Prostate gland (tissue), 2 donors: ENCODE measurements at regions not wholly inside any gene's neighbourhood (a gene's known extent, or its start where the extent isn't known, plus 50 kb on each side); places are given as distances from the start of the nearest gene placed in this dataset.

ENCODE experiments used
- CTCF ChIP-seq, 4 experiments: fragments of 200-600 bp in 2 of 4; fragments of 450-650 bp in 2 of 4; sonication (generic) in 2 of 4; IDR thresholded peaks; 1 replicate in 3 of 4; 2 replicates in 1 of 4; pipeline ENCODE4 v1.5.1; 2016 to 2019; ENCODE audit warnings: antibody characterized with exemption in 4 of 4, mild to moderate bottlenecking in 2 of 4, moderate library complexity in 2 of 4
- POLR2A ChIP-seq: fragments of 450-650 bp; IDR thresholded peaks from one replicate; pipeline ENCODE4 v1.6.1; 2016; ENCODE audit warnings: antibody characterized with exemption, mild to moderate bottlenecking

GRCh38 chr4:149108626-149109025 is 666.4 kb upstream of the NR3C2 start:
- no peak for TF ChIP-seq CTCF (IDR thresholded peaks at IDR 0.05)
- no peak for TF ChIP-seq POLR2A
